ENCODE measurements at regions not wholly inside any gene's neighbourhood (a gene's known extent, or its start where the extent isn't known, plus 50 kb on each side); places are given as distances from the start of the nearest gene placed in this dataset.

DNA sequence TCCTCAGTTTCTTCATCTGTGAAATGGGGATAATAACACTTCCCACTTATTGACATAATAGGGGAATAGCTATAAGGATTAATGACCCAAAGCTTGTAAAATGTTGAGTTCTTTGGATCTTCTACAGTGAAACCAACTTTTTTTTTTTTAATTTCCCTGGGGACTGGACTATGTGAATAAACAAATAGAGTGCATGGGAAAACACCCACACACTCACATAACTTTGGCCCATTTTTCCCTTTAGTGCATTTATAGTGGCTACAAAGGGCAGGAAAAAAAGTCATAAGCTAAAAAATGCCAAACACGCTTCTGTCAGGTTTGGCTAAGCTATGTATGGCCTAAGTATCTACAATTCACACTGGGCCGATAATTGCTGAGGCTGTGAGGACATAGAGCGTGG lies 406.2 kb upstream of the JAG1 start:
- TF ChIP-seq, protein P1, sequence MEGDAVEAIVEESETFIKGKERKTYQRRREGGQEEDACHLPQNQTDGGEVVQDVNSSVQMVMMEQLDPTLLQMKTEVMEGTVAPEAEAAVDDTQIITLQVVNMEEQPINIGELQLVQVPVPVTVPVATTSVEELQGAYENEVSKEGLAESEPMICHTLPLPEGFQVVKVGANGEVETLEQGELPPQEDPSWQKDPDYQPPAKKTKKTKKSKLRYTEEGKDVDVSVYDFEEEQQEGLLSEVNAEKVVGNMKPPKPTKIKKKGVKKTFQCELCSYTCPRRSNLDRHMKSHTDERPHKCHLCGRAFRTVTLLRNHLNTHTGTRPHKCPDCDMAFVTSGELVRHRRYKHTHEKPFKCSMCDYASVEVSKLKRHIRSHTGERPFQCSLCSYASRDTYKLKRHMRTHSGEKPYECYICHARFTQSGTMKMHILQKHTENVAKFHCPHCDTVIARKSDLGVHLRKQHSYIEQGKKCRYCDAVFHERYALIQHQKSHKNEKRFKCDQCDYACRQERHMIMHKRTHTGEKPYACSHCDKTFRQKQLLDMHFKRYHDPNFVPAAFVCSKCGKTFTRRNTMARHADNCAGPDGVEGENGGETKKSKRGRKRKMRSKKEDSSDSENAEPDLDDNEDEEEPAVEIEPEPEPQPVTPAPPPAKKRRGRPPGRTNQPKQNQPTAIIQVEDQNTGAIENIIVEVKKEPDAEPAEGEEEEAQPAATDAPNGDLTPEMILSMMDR (conservative IDR thresholded peaks at IDR 0.05) = no peak
- no peak for TF ChIP-seq EZH2 (IDR thresholded peaks at IDR 0.05; ENCODE audit: low read depth)
